Loucy (cell line): ENCODE measurements at regions not wholly inside any gene's neighbourhood (a gene's known extent, or its start where the extent isn't known, plus 50 kb on each side); places are given as distances from the start of the nearest gene placed in this dataset.

Experiments
- H2AFZ ChIP-seq: fragments of 200-600 bp; sonication (generic); 2 replicates; pipeline ENCODE4 v1.6.0; 2016; ENCODE audit warnings: antibody characterized with exemption, mild to moderate bottlenecking, low read length, moderate library complexity
- H3F3A ChIP-seq: fragments of 200-600 bp; 2 replicates; pipeline ENCODE4 v1.6.0; 2016; ENCODE audit warnings: antibody characterized with exemption, low read depth, mild to moderate bottlenecking
- H3K27me3 ChIP-seq: fragments of 200-600 bp; sonication (generic); 2 replicates; pipeline ENCODE4 v1.6.1; 2014; ENCODE audit warnings: low read length, mild to moderate bottlenecking; ENCODE audit not compliant: insufficient read depth, poor library complexity, severe bottlenecking
- H3K36me3 ChIP-seq: fragments of 200-600 bp; sonication (generic); 2 replicates; pipeline ENCODE4 v1.6.1; 2016; ENCODE audit warnings: low read length; ENCODE audit not compliant: insufficient read depth
- H3K4me1 ChIP-seq: fragments of 200-600 bp; sonication (generic); 2 replicates; pipeline ENCODE4 v1.5.1; 2014; ENCODE audit warnings: low read length, mild to moderate bottlenecking; ENCODE audit not compliant: insufficient read depth, poor library complexity, severe bottlenecking
- H3K4me2 ChIP-seq: fragments of 200-600 bp; sonication (generic); 2 replicates; pipeline ENCODE4 v1.6.0; 2014; ENCODE audit warnings: antibody characterized with exemption, low read length, low read depth, mild to moderate bottlenecking; ENCODE audit not compliant: poor library complexity, severe bottlenecking
- H3K4me3 ChIP-seq: fragments of 200-600 bp; sonication (generic); 2 replicates; pipeline ENCODE4 v1.5.1; 2014; ENCODE audit warnings: low read length, mild to moderate bottlenecking, mixed read lengths; ENCODE audit not compliant: poor library complexity, severe bottlenecking
- H3K79me2 ChIP-seq: fragments of 200-600 bp; sonication (generic); 2 replicates; pipeline ENCODE4 v1.6.1; 2014; ENCODE audit warnings: low read length; ENCODE audit not compliant: insufficient read depth
- H3K9ac ChIP-seq: fragments of 200-600 bp; sonication (generic); 2 replicates; pipeline ENCODE4 v1.6.0; 2014; ENCODE audit warnings: mild to moderate bottlenecking, low read depth, low read length, moderate library complexity; ENCODE audit not compliant: poor library complexity, severe bottlenecking
- H3K9me2 ChIP-seq: fragments of 200-600 bp; sonication (generic); replicated peaks from 2 replicates; pipeline ENCODE4 v1.6.1; 2016; ENCODE audit warnings: low read depth, low read length, mixed read lengths
- H3K9me3 ChIP-seq: fragments of 200-600 bp; sonication (generic); 2 replicates; pipeline ENCODE4 v1.6.1; 2014; ENCODE audit warnings: mild to moderate bottlenecking, antibody characterized with exemption, low read length, low read depth; ENCODE audit not compliant: insufficient read depth
- H4K20me1 ChIP-seq: fragments of 200-600 bp; sonication (generic); 2 replicates; pipeline ENCODE4 v1.6.0; 2014; ENCODE audit warnings: antibody characterized with exemption, low read length, mild to moderate bottlenecking; ENCODE audit not compliant: insufficient read depth, poor library complexity, severe bottlenecking
- CTCF ChIP-seq: fragments of 200-600 bp; sonication (generic); conservative IDR thresholded peaks from 2 replicates; pipeline ENCODE4 v1.5.1; 2014; ENCODE audit warnings: mild to moderate bottlenecking, antibody characterized with exemption, low read length
- EZH2phosphoT487 ChIP-seq: fragments of 200-600 bp; IDR thresholded peaks from 2 replicates; pipeline ENCODE4 v1.6.1; 2018; ENCODE audit warnings: antibody characterized with exemption, mild to moderate bottlenecking, moderate library complexity, borderline replicate concordance

- Histone ChIP-seq H3K27me3 (no peaks in the 10 kb centered on the region), H3F3A (no peaks in the 10 kb centered on the region), H2AFZ (no peak overlapping the region), H3K4me1 (no peaks in the 10 kb centered on the region), H3K4me3 (no peak overlapping the region), H3K36me3 (no peaks in the 10 kb centered on the region), H3K9me3 (no peaks in the 10 kb centered on the region), H3K4me2 (no peak overlapping the region), H3K79me2 (no peaks in the 10 kb centered on the region), H4K20me1 (no peaks in the 10 kb centered on the region), H3K9me2 (no peaks in the 10 kb centered on the region; the same call in 1 of the 2 replicates), H3K9ac (no peak overlapping the region)
- TF ChIP-seq EZH2phosphoT487 (no peak), CTCF (no peak)
These were observed 990.4 kb downstream of the CDH11 start for GRCh38 chr16:64131423-64131822.

- Histone ChIP-seq H3K36me3 (no peaks in the 10 kb centered on the region), H3K9ac (no peak overlapping the region), H3F3A (no peaks in the 10 kb centered on the region), H3K9me3 (no peaks in the 10 kb centered on the region), H3K4me3 (no peak overlapping the region), H3K4me1 (no peaks in the 10 kb centered on the region), H3K4me2 (no peak overlapping the region), H2AFZ (no peak overlapping the region), H3K27me3 (no peaks in the 10 kb centered on the region), H4K20me1 (no peaks in the 10 kb centered on the region), H3K9me2 (no peaks in the 10 kb centered on the region; the same call in 1 of the 2 replicates), H3K79me2 (no peaks in the 10 kb centered on the region)
- TF ChIP-seq EZH2phosphoT487 (no peak), CTCF (no peak)
These were observed 991.7 kb downstream of the CDH11 start for GRCh38 chr16:64130140-64130539.

- H3F3A ChIP-seq, result no peaks in the 10 kb centered on the region
- TF ChIP-seq CTCF (no peak), EZH2phosphoT487 (no peak)
- H3K9ac ChIP-seq, result no peak overlapping the region
- no peak overlapping the region for H3K4me3 ChIP-seq
- H3K79me2 ChIP-seq, result no peaks in the 10 kb centered on the region
- no peaks in the 10 kb centered on the region for H4K20me1 ChIP-seq
- H3K36me3 ChIP-seq, result no peaks in the 10 kb centered on the region
- no peak overlapping the region for H2AFZ ChIP-seq
- H3K27me3 ChIP-seq, result no peaks in the 10 kb centered on the region
- H3K9me3 ChIP-seq, result no peaks in the 10 kb centered on the region
- H3K9me2 ChIP-seq, result no peaks in the 10 kb centered on the region
- H3K4me2 ChIP-seq, result no peak overlapping the region
- H3K4me1 ChIP-seq, result no peaks in the 10 kb centered on the region
These were observed 999.7 kb downstream of the CDH11 start for GRCh38 chr16:64122177-64122576.
